ENCODE measurements at regions not wholly inside any gene's neighbourhood (a gene's known extent, or its start where the extent isn't known, plus 50 kb on each side); places are given as distances from the start of the nearest gene placed in this dataset.

DNA sequence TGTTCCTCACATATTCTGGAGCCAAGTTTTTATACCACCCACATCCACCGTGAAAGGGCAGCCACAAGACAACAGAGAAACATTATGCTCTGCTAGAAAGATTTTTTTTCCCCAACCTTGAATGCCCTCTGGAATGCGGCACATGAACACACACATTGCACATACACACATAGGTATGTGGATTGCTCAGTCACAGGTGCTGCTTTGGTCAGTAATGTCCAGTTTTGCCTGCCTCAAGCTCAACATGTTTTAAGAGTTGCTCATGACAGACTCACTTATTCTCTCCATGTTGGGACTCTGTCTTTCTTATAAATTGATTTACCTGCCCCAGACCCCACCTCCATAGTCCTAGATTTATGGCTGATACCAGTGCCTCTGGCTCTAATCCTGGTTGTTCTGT, 138.0 kb upstream of the ASTN2 start:
- no peak overlapping the region for H3K4me2 ChIP-seq (ENCODE audit: insufficient read depth in 1 of 2, low read depth in 2 of 2, low read length in 2 of 2)
- no peaks in the 10 kb centered on the region; a peak in 1 of 4 replicates for H3K9me3 ChIP-seq (ENCODE audit: insufficient read depth in 2 of 2, low read depth in 1 of 2, low read length in 1 of 2)
- no peak for FAIRE-seq
- H4K91ac ChIP-seq (replicated peaks; ENCODE audit: insufficient read length, low read length) = no peak overlapping the region
- no peak overlapping the region for H3K27ac ChIP-seq (ENCODE audit: low read depth, low read length)
- no peak overlapping the region for H2BK12ac ChIP-seq (ENCODE audit: low read depth, low read length)
- no peaks in the 10 kb centered on the region for H4K20me1 ChIP-seq (replicated peaks in 1 of 2; ENCODE audit: control insufficient read depth in 1 of 2, insufficient read depth in 2 of 2, low read length in 2 of 2)
- 97% methylated on average over 2 of the region's 2 CpGs; no CpG with 5 or more reads in 1 of the 2 experiments for WGBS, 2 experiments (ENCODE audit: extremely low coverage in 1 of 2, insufficient coverage in 1 of 2, insufficient read length in 1 of 2, insufficient replicate concordance in 2 of 2, low coverage in 1 of 2, low lambda C conversion rate in 2 of 2, missing lambda C conversion rate in 1 of 2)
- H4K8ac ChIP-seq (ENCODE audit: extremely low read depth, insufficient read depth, low read length) = no peak overlapping the region
- H2AFZ ChIP-seq (ENCODE audit: low read length) = no peak overlapping the region
- no peak overlapping the region for H2BK20ac ChIP-seq (ENCODE audit: low read length)
- no peak overlapping the region for H2BK15ac ChIP-seq (ENCODE audit: low read length)
- H3K79me2 ChIP-seq (ENCODE audit: control insufficient read depth in 1 of 2, insufficient read depth in 2 of 2, low read length in 2 of 2) = no peaks in the 10 kb centered on the region
- DNase-seq (ENCODE audit: low read depth in 1 of 2, low spot score in 2 of 2) = no peak
- H3K18ac ChIP-seq (ENCODE audit: extremely low read depth, low read length) = no peak overlapping the region
- no peaks in the 10 kb centered on the region for H3K23me2 ChIP-seq (ENCODE audit: low read depth, low read length)
- H3K9ac ChIP-seq (replicated peaks in 1 of 4; ENCODE audit: extremely low read depth in 1 of 4, low read depth in 3 of 4, low read length in 3 of 4) = no peak overlapping the region
- no peaks in the 10 kb centered on the region for H3K36me3 ChIP-seq (ENCODE audit: control insufficient read depth in 2 of 4, insufficient read depth in 4 of 4, low read length in 3 of 4)
- no peak overlapping the region for H2BK120ac ChIP-seq (replicated peaks; ENCODE audit: low read depth, low read length)
- no peak overlapping the region for H2BK5ac ChIP-seq (ENCODE audit: low read depth, low read length)
- H3K56ac ChIP-seq (replicated peaks; ENCODE audit: insufficient read length, low read depth, low read length) = no peak overlapping the region
- H3K4me1 ChIP-seq (replicated peaks in 1 of 4; ENCODE audit: control insufficient read depth in 3 of 4, insufficient read depth in 4 of 4, low read length in 3 of 4) = peaks cover 5 to 16% (median 9%) of the 10 kb centered on the region in 4 experiments; a peak in 6 of 7 replicates
- no peaks in the 10 kb centered on the region for H3K27me3 ChIP-seq (replicated peaks in 1 of 4; ENCODE audit: control insufficient read depth in 3 of 4, extremely low read depth in 1 of 4, insufficient read depth in 3 of 4, low read length in 3 of 4)
- ChIA-PET CTCF (ENCODE audit: partially characterized antibody) (interaction anchor here (1.3 to 1.5 kb wide), 2 partner anchors 17 to 65 kb away, joined by 3 to 6 read pairs; no protein-coding TSS in a partner anchor), POLR2A (ENCODE audit: partially characterized antibody) (no interaction called here)
- no peak overlapping the region for H3K4me3 ChIP-seq (ENCODE audit: extremely low read depth in 1 of 4, insufficient read depth in 2 of 4, low read depth in 3 of 4, low read length in 4 of 4)
- H3K23ac ChIP-seq (ENCODE audit: insufficient read length) = no peak overlapping the region
- no peaks in the 10 kb centered on the region for H3K79me1 ChIP-seq (ENCODE audit: low read depth, low read length)
- H3K14ac ChIP-seq (ENCODE audit: insufficient read length) = no peak overlapping the region
- H3K4ac ChIP-seq (replicated peaks; ENCODE audit: insufficient read length, low read depth, low read length) = no peak overlapping the region
- H2AK5ac ChIP-seq (ENCODE audit: low read depth, low read length) = no peak overlapping the region
- no peak overlapping the region for H4K5ac ChIP-seq (ENCODE audit: insufficient read length, low read depth, low read length)
- no peak for TF ChIP-seq EP300 (IDR thresholded peaks at IDR 0.05; ENCODE audit: borderline replicate concordance in 1 of 2, low read depth in 2 of 2, low read length in 2 of 2)
- no peak for TF ChIP-seq MAFK (IDR thresholded peaks at IDR 0.05; ENCODE audit: low read depth, low read length)
- no peak for TF ChIP-seq CBX8 (IDR thresholded peaks at IDR 0.05; ENCODE audit: borderline replicate concordance, low read depth, low read length)
- TF ChIP-seq SP4 (IDR thresholded peaks at IDR 0.05; ENCODE audit: low read length) = no peak
- TF ChIP-seq GABPA (IDR thresholded peaks at IDR 0.05; ENCODE audit: borderline replicate concordance, insufficient read depth, low read length) = no peak
- TF ChIP-seq, protein P1, sequence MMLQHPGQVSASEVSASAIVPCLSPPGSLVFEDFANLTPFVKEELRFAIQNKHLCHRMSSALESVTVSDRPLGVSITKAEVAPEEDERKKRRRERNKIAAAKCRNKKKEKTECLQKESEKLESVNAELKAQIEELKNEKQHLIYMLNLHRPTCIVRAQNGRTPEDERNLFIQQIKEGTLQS (IDR thresholded peaks at IDR 0.05; ENCODE audit: insufficient read depth, low read depth, low read length) = no peak
- no peak for TF ChIP-seq JUND (IDR thresholded peaks at IDR 0.05; ENCODE audit: low read length)
- TF ChIP-seq TAF7 (optimal IDR thresholded peaks at IDR 0.05; ENCODE audit: borderline replicate concordance, low read depth, low read length) = no peak
- TF ChIP-seq, protein P2, sequence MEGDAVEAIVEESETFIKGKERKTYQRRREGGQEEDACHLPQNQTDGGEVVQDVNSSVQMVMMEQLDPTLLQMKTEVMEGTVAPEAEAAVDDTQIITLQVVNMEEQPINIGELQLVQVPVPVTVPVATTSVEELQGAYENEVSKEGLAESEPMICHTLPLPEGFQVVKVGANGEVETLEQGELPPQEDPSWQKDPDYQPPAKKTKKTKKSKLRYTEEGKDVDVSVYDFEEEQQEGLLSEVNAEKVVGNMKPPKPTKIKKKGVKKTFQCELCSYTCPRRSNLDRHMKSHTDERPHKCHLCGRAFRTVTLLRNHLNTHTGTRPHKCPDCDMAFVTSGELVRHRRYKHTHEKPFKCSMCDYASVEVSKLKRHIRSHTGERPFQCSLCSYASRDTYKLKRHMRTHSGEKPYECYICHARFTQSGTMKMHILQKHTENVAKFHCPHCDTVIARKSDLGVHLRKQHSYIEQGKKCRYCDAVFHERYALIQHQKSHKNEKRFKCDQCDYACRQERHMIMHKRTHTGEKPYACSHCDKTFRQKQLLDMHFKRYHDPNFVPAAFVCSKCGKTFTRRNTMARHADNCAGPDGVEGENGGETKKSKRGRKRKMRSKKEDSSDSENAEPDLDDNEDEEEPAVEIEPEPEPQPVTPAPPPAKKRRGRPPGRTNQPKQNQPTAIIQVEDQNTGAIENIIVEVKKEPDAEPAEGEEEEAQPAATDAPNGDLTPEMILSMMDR (IDR thresholded peaks at IDR 0.05; ENCODE audit: control extremely low read depth in 1 of 3, insufficient read depth in 1 of 3, low read depth in 1 of 3, low read length in 3 of 3) = no peak
- no peak for TF ChIP-seq BCL11A (IDR thresholded peaks at IDR 0.05; ENCODE audit: low read depth in 2 of 2, low read length in 2 of 2)
- TF ChIP-seq POU5F1 (IDR thresholded peaks at IDR 0.05; ENCODE audit: low read depth, low read length) = no peak
